Stomach (tissue), 8 donors: ENCODE measurements at regions not wholly inside any gene's neighbourhood (a gene's known extent, or its start where the extent isn't known, plus 50 kb on each side); places are given as distances from the start of the nearest gene placed in this dataset.

Experiments used
- DNase-seq, 2 donors: peaks; one replicate each; pipeline versions ENCODE4 v3.0.0 to v3.0.0-alpha.2; 2013 to 2019
- H3K27ac ChIP-seq, 5 donors: fragments of 200-600 bp in 4 of 5; sonication (generic) in 4 of 5; one replicate each; pipeline ENCODE4 v1.5.1; 2013 to 2019; ENCODE audit warnings: mild to moderate bottlenecking in 1 of 5, moderate library complexity in 1 of 5
- H3K27me3 ChIP-seq, 3 donors: fragments of 200-600 bp; sonication (generic); one replicate each; pipeline ENCODE4 v1.5.1; 2017 to 2019; ENCODE audit warnings: mixed run types in 1 of 3
- H3K36me3 ChIP-seq, 4 donors: fragments of 200-600 bp; sonication (generic); 1 replicate in 3 of 4; 2 replicates in 1 of 4; pipeline ENCODE4 v1.5.1; 2016 to 2019
- H3K4me1 ChIP-seq, 4 donors: fragments of 200-600 bp; sonication (generic); one replicate each; pipeline ENCODE4 v1.5.1; 2016 to 2019
- H3K4me3 ChIP-seq, 4 donors: fragments of 200-600 bp; sonication (generic) in 3 of 4; one replicate each; pipeline ENCODE4 v1.5.1; 2016 to 2019; ENCODE audit warnings: mild to moderate bottlenecking in 1 of 4
- H3K9me3 ChIP-seq, 4 donors: fragments of 200-600 bp; sonication (generic); one replicate each; pipeline ENCODE4 v1.5.1; 2016 to 2019
- EP300 ChIP-seq: sonication (generic); formaldehyde crosslinking; IDR thresholded peaks from one replicate; pipeline ENCODE4 v1.6.1; 2017; ENCODE audit warnings: antibody characterized with exemption
- POLR2A ChIP-seq, 4 donors: fragments of 450-650 bp; IDR thresholded peaks; one replicate each; pipeline ENCODE4 v1.6.1; 2016; ENCODE audit warnings: antibody characterized with exemption in 4 of 4, control low read depth in 2 of 4, mild to moderate bottlenecking in 1 of 4, moderate library complexity in 1 of 4
- POLR2AphosphoS5 ChIP-seq, 3 donors: sonication (generic); formaldehyde crosslinking; IDR thresholded peaks; one replicate each; pipeline ENCODE4 v1.6.1; 2016; ENCODE audit warnings: antibody characterized with exemption in 3 of 3
- WGBS, 5 donors: extraction: QIAGEN DNeasy Blood & Tissue Kit in 3 of 5; methylation state at CpG; one replicate each; pipeline versions ENCODE4 v1.1.5 to v1.1.7; 2013 to 2018; 5-methylcytosine and 5-hydroxymethylcytosine counted together
- intact Hi-C: fragments of 100-400 bp; cut with DNase I; formaldehyde crosslinking; loops from one replicate; pipeline ENCODE4 v1.15.1; 2023; ENCODE audit warnings: low total_unique reads
- TF ChIP-seq, protein P1 (sequence below), 7 experiments: fragments of 450-650 bp in 4 of 7; fragments of 200-600 bp in 3 of 7; sonication (generic) in 3 of 7; IDR thresholded peaks; one replicate each; pipeline ENCODE4 v1.5.1; 2016 to 2019; ENCODE audit warnings: antibody characterized with exemption in 7 of 7, control low read depth in 2 of 7, mild to moderate bottlenecking in 1 of 7
- donor health status: healthy with polysubstance abuse.
- donor health status: Bipolar disorder and iron deficiency.
- donor health status: healthy.

- H3K36me3 ChIP-seq, result no peaks in the 10 kb centered on the region
- no peak overlapping the region for H3K27ac ChIP-seq
- 75 to 84% (median 82%) methylated on average over 3 of the region's 3 CpGs for WGBS, 5 donors
- TF ChIP-seq EP300, result no peak
- no peak for TF ChIP-seq POLR2A (IDR thresholded peaks at IDR 0.05)
- TF ChIP-seq, protein P1, sequence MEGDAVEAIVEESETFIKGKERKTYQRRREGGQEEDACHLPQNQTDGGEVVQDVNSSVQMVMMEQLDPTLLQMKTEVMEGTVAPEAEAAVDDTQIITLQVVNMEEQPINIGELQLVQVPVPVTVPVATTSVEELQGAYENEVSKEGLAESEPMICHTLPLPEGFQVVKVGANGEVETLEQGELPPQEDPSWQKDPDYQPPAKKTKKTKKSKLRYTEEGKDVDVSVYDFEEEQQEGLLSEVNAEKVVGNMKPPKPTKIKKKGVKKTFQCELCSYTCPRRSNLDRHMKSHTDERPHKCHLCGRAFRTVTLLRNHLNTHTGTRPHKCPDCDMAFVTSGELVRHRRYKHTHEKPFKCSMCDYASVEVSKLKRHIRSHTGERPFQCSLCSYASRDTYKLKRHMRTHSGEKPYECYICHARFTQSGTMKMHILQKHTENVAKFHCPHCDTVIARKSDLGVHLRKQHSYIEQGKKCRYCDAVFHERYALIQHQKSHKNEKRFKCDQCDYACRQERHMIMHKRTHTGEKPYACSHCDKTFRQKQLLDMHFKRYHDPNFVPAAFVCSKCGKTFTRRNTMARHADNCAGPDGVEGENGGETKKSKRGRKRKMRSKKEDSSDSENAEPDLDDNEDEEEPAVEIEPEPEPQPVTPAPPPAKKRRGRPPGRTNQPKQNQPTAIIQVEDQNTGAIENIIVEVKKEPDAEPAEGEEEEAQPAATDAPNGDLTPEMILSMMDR (IDR thresholded peaks at IDR 0.05), result no peak
- no peak for TF ChIP-seq POLR2AphosphoS5 (IDR thresholded peaks at IDR 0.05)
- H3K4me1 ChIP-seq, result peaks cover 0 to 12% (median 2%) of the 10 kb centered on the region in 4 donors
- no peak overlapping the region for H3K4me3 ChIP-seq
- no peaks in the 10 kb centered on the region for H3K9me3 ChIP-seq
- no peak for DNase-seq
- intact Hi-C loops, result no loop called here
- H3K27me3 ChIP-seq, result no peaks in the 10 kb centered on the region
Observed at GRCh38 chr6:133634474-133634873, 254.4 kb upstream of the TCF21 start.

DNA sequence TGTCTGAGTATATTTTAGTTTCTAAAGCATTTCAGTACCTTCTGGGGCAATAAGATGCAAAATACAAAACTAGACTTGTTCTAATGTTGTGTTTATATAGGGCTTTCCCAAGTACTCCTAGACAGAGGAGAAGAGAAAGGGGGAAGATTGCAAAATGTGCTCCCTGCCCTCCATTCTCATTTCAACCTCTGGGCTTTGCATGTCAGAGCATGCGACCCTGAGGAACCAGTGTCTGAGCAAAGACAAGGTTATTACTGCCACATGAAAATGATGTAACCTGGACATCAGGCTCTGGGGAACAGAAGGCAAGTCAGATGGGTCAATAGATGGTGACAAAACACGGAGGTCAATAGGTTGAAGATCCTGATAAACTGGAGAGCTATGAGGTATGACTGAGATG lies 253.5 kb upstream of the TCF21 start:
- no peaks in the 10 kb centered on the region for H3K9me3 ChIP-seq
- 57 to 81% (median 64%) methylated on average over 2 of the region's 2 CpGs for WGBS, 5 donors
- H3K4me1 ChIP-seq, result peaks cover 0 to 12% (median 2%) of the 10 kb centered on the region in 4 donors
- no peak overlapping the region for H3K4me3 ChIP-seq
- no peaks in the 10 kb centered on the region for H3K36me3 ChIP-seq
- H3K27ac ChIP-seq, result no peak overlapping the region
- intact Hi-C loops, result no loop called here
- H3K27me3 ChIP-seq, result no peaks in the 10 kb centered on the region
- no peak for DNase-seq
- TF ChIP-seq EP300, result no peak
- no peak for TF ChIP-seq POLR2AphosphoS5 (IDR thresholded peaks at IDR 0.05)
- TF ChIP-seq POLR2A (IDR thresholded peaks at IDR 0.05), result no peak

- intact Hi-C loops, result no loop called here
- no peaks in the 10 kb centered on the region for H3K36me3 ChIP-seq
- peak overlapping the region in 3 of 5 donors; percentile 44 to 67 (median 46) for H3K27ac ChIP-seq
- DNase-seq, result peak in 1 of 2 donors; percentile 54
- no peaks in the 10 kb centered on the region for H3K9me3 ChIP-seq
- H3K4me1 ChIP-seq, result peaks cover 0 to 12% (median 0%) of the 10 kb centered on the region in 4 donors
- 63 to 77% (median 68%) methylated on average over 2 of the region's 2 CpGs for WGBS, 5 donors
- no peak overlapping the region for H3K4me3 ChIP-seq
- no peaks in the 10 kb centered on the region for H3K27me3 ChIP-seq
- TF ChIP-seq EP300, result no peak
- no peak for TF ChIP-seq POLR2AphosphoS5 (IDR thresholded peaks at IDR 0.05)
- TF ChIP-seq POLR2A (IDR thresholded peaks at IDR 0.05), result no peak
- TF ChIP-seq, protein P1 (IDR thresholded peaks at IDR 0.05), result no peak
Observed at GRCh38 chr6:133637436-133637835, 251.5 kb upstream of the TCF21 start.

DNA sequence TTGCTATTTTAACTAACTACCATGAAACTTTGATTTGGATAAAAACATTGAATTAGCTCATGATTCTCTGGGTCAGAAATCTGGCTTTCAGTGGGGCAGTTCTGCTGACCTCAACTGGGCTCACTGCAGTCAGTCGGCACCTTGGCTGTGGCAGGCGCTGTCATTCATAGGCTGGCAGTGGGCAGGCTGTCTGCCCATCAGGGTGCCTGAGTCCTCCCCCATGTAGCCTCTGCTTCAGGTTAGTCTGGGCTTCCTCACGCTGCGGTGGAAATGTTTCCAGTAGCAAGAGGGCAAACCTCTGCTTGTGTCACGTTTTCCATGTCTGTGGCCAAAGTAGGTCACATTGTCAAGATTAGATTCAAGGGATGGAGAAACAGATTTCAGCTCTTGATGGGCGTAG lies 251.0 kb upstream of the TCF21 start:
- intact Hi-C loops, result no loop called here
- H3K27me3 ChIP-seq, result no peaks in the 10 kb centered on the region
- peaks cover 0 to 12% (median 0%) of the 10 kb centered on the region in 4 donors for H3K4me1 ChIP-seq
- 51 to 75% (median 73%) methylated on average over 6 of the region's 6 CpGs for WGBS, 5 donors
- no peaks in the 10 kb centered on the region for H3K36me3 ChIP-seq
- H3K27ac ChIP-seq, result peak overlapping the region in 4 of 5 donors; percentile 44 to 71 (median 56)
- no peak for TF ChIP-seq EP300
- TF ChIP-seq POLR2A (IDR thresholded peaks at IDR 0.05), result no peak
- TF ChIP-seq POLR2AphosphoS5 (IDR thresholded peaks at IDR 0.05), result no peak
- TF ChIP-seq, protein P1 (IDR thresholded peaks at IDR 0.05), result no peak
- H3K4me3 ChIP-seq, result no peak overlapping the region
- H3K9me3 ChIP-seq, result no peaks in the 10 kb centered on the region
- peak in 1 of 2 donors; percentile 20 for DNase-seq

GRCh38 chr6:133641104-133641503 lies 247.8 kb upstream of the TCF21 start:
- Histone ChIP-seq H3K36me3 (no peaks in the 10 kb centered on the region), H3K4me3 (no peak overlapping the region), H3K27me3 (no peaks in the 10 kb centered on the region), H3K9me3 (no peaks in the 10 kb centered on the region), H3K4me1 (peaks cover 0 to 16% (median 8%) of the 10 kb centered on the region in 4 donors), H3K27ac (no peak overlapping the region)
- WGBS, 5 donors, result 79 to 92% (median 89%) methylated on average over 5 of the region's 5 CpGs
- no peak for TF ChIP-seq POLR2AphosphoS5 (IDR thresholded peaks at IDR 0.05)
- no peak for TF ChIP-seq POLR2A (IDR thresholded peaks at IDR 0.05)
- no peak for TF ChIP-seq EP300
- TF ChIP-seq, protein P1 (IDR thresholded peaks at IDR 0.05), result no peak
- DNase-seq, result no peak
- intact Hi-C loops, result no loop called here
